ENCODE measurements at regions not wholly inside any gene's neighbourhood (a gene's known extent, or its start where the extent isn't known, plus 50 kb on each side); places are given as distances from the start of the nearest gene placed in this dataset.

DNA sequence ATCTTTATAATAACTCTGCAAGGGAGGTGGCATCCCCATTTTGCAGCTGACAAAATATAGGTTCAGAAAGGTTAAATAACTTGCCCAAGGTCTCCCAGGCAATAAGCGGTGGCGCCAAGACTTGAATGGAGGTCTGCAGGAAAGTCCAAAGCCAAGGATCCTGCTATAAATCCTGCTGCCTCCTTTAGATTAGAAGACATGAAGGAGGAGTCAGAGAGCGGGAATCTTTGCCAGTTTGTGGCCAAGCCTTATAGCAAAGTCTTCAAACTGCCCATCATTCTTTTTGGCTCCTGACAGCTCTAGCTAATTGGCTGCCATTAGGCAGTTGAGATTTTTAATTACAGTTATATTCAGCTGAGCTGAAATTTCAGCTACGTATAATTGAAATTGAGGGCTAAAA lies 114.3 kb downstream of the C1D start:
- BruUV-seq (replicated peaks) = no TSS peak
- no peak for TF ChIP-seq POLR2AphosphoS5 (IDR thresholded peaks at IDR 0.05; ENCODE audit: insufficient read depth, low read depth, low read length)
- H4K20me1 ChIP-seq (replicated peaks; ENCODE audit: control insufficient read depth, extremely low read depth, insufficient read depth, low read length) = no peaks in the 10 kb centered on the region
- H3K36me3 ChIP-seq (ENCODE audit: control insufficient read depth in 2 of 2, extremely low read depth in 1 of 2, insufficient read depth in 2 of 2, low read length in 2 of 2) = no peaks in the 10 kb centered on the region
- H3K27me3 ChIP-seq (ENCODE audit: control insufficient read depth in 2 of 2, insufficient read depth in 2 of 2, low read length in 2 of 2) = no peaks in the 10 kb centered on the region
- no peaks in the 10 kb centered on the region for H3K79me2 ChIP-seq (ENCODE audit: control insufficient read depth, insufficient read depth, low read length)
- intact Hi-C loops (cut with micrococcal nuclease) (no loop called here), dilution Hi-C loops (cut with MboI; ENCODE audit: extremely low pct_ligation_motif_present, low sequenced_read_pairs) (no loop called here)
- no peaks in the 10 kb centered on the region for H3K9me3 ChIP-seq (replicated peaks; ENCODE audit: control insufficient read depth, insufficient read depth, low read length)
- no peak overlapping the region for H3K9ac ChIP-seq (replicated peaks; ENCODE audit: extremely low read depth, insufficient read depth, low read length)
- DNase-seq (ENCODE audit: low read depth, low spot score) (no peak), FAIRE-seq (no peak)
- H3K4me2 ChIP-seq (ENCODE audit: insufficient read depth, low read length) = no peak overlapping the region
- no peak overlapping the region for H2AFZ ChIP-seq (ENCODE audit: low read depth, low read length)
- H3K9me1 ChIP-seq (replicated peaks; ENCODE audit: control insufficient read depth, extremely low read depth, insufficient read depth, low read length) = peaks cover 2% of the 10 kb centered on the region
- no peak overlapping the region for H3K27ac ChIP-seq (ENCODE audit: insufficient read depth, low read depth, low read length)
- CTCF ChIA-PET = no interaction called here
- POLR2A ChIA-PET = no interaction called here
- no peak overlapping the region for H3K4me3 ChIP-seq (replicated peaks in 1 of 3; ENCODE audit: insufficient read depth in 1 of 3, low read depth in 1 of 3, low read length in 3 of 3)
- H3K4me1 ChIP-seq (ENCODE audit: control insufficient read depth, extremely low read depth, insufficient read depth, low read length) = peaks cover 10% of the 10 kb centered on the region

- Histone ChIP-seq H3K27ac (ENCODE audit: insufficient read depth, low read depth, low read length) (no peak overlapping the region), H3K9ac (replicated peaks; ENCODE audit: extremely low read depth, insufficient read depth, low read length) (no peak overlapping the region), H4K20me1 (replicated peaks; ENCODE audit: control insufficient read depth, extremely low read depth, insufficient read depth, low read length) (no peaks in the 10 kb centered on the region), H3K79me2 (ENCODE audit: control insufficient read depth, insufficient read depth, low read length) (no peaks in the 10 kb centered on the region), H2AFZ (ENCODE audit: low read depth, low read length) (peak overlapping the region; percentile 78), H3K9me1 (replicated peaks; ENCODE audit: control insufficient read depth, extremely low read depth, insufficient read depth, low read length) (peaks cover 2% of the 10 kb centered on the region), H3K4me2 (ENCODE audit: insufficient read depth, low read length) (peak overlapping the region; percentile 87), H3K4me3 (replicated peaks in 1 of 3; ENCODE audit: insufficient read depth in 1 of 3, low read depth in 1 of 3, low read length in 3 of 3) (no peak overlapping the region), H3K36me3 (ENCODE audit: control insufficient read depth in 2 of 2, extremely low read depth in 1 of 2, insufficient read depth in 2 of 2, low read length in 2 of 2) (no peaks in the 10 kb centered on the region), H3K9me3 (replicated peaks; ENCODE audit: control insufficient read depth, insufficient read depth, low read length) (no peaks in the 10 kb centered on the region), H3K4me1 (ENCODE audit: control insufficient read depth, extremely low read depth, insufficient read depth, low read length) (peaks cover 10% of the 10 kb centered on the region), H3K27me3 (ENCODE audit: control insufficient read depth in 2 of 2, insufficient read depth in 2 of 2, low read length in 2 of 2) (no peaks in the 10 kb centered on the region)
- DNase-seq (ENCODE audit: low read depth, low spot score) (no peak), FAIRE-seq (peak; percentile 61)
- ChIA-PET POLR2A (interaction anchor here (0.7 kb wide), 1 partner anchor 12 kb away, joined by 9 read pairs; no protein-coding TSS in a partner anchor), CTCF (interaction anchor here (1.0 to 2.3 kb wide), 4 partner anchors 8 to 104 kb away, joined by 3 to 6 read pairs (median 4); no protein-coding TSS in a partner anchor)
- intact Hi-C loops (cut with micrococcal nuclease) (no loop called here), dilution Hi-C loops (cut with MboI; ENCODE audit: extremely low pct_ligation_motif_present, low sequenced_read_pairs) (no loop called here)
- BruUV-seq (replicated peaks) = no TSS peak
- TF ChIP-seq JUN (IDR thresholded peaks at IDR 0.05; ENCODE audit: borderline replicate concordance, insufficient read depth, insufficient read length, low read depth) (no peak), FOS (IDR thresholded peaks at IDR 0.05; ENCODE audit: borderline replicate concordance, insufficient read depth, low read length) (no peak), POLR2AphosphoS5 (IDR thresholded peaks at IDR 0.05; ENCODE audit: insufficient read depth, low read depth, low read length) (no peak), GATA2 (IDR thresholded peaks at IDR 0.05; ENCODE audit: insufficient read depth, insufficient read length, low read depth, low read length) (no peak), MYC (IDR thresholded peaks at IDR 0.05; ENCODE audit: low read depth, low read length) (no peak), POLR2A (IDR thresholded peaks at IDR 0.05; ENCODE audit: low read depth, low read length) (no peak), EZH2 (IDR thresholded peaks at IDR 0.05; ENCODE audit: borderline replicate concordance, low read depth, low read length, severe bottlenecking) (no peak)
- TF ChIP-seq, protein P1, sequence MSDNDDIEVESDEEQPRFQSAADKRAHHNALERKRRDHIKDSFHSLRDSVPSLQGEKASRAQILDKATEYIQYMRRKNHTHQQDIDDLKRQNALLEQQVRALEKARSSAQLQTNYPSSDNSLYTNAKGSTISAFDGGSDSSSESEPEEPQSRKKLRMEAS (IDR thresholded peaks at IDR 0.05; ENCODE audit: insufficient read depth, insufficient read length) = no peak
- TF ChIP-seq, protein P2, sequence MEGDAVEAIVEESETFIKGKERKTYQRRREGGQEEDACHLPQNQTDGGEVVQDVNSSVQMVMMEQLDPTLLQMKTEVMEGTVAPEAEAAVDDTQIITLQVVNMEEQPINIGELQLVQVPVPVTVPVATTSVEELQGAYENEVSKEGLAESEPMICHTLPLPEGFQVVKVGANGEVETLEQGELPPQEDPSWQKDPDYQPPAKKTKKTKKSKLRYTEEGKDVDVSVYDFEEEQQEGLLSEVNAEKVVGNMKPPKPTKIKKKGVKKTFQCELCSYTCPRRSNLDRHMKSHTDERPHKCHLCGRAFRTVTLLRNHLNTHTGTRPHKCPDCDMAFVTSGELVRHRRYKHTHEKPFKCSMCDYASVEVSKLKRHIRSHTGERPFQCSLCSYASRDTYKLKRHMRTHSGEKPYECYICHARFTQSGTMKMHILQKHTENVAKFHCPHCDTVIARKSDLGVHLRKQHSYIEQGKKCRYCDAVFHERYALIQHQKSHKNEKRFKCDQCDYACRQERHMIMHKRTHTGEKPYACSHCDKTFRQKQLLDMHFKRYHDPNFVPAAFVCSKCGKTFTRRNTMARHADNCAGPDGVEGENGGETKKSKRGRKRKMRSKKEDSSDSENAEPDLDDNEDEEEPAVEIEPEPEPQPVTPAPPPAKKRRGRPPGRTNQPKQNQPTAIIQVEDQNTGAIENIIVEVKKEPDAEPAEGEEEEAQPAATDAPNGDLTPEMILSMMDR (IDR thresholded peaks at IDR 0.05; ENCODE audit: extremely low read depth in 1 of 2, insufficient read depth in 1 of 2, low read depth in 1 of 2, low read length in 2 of 2) = no peak
Measured at GRCh38 chr2:67950018-67950417, 112.8 kb downstream of the C1D start.
